NCI-H510A treated with DMSO at 0.1 percent for 48 hours (cell line): ENCODE measurements at regions not wholly inside any gene's neighbourhood (a gene's known extent, or its start where the extent isn't known, plus 50 kb on each side); places are given as distances from the start of the nearest gene placed in this dataset.
"Not testable (repeated sequence)": the region's sequence is repeated elsewhere in the genome, so short reads cannot be mapped to it uniquely, and the experiment has no call there.

ENCODE experiments used
- DNase-seq: peaks from one replicate; lab custom pipeline; 2025; lab: John Stamatoyannopoulos, UW

GRCh38 chr2:16243411-16243996 lies 303.2 kb downstream of the MYCN start:
- no peak for DNase-seq

GRCh38 chr2:16242906-16243305 lies 302.6 kb downstream of the MYCN start:
- no peak for DNase-seq

- no peak for DNase-seq
Observed at GRCh38 chr2:16241166-16242160, 301.1 kb downstream of the MYCN start.

GRCh38 chr2:16240402-16240801 lies 300.1 kb downstream of the MYCN start:
- DNase-seq: no peak

GRCh38 chr2:16239296-16239850 lies 299.0 kb downstream of the MYCN start:
- DNase-seq: no peak

GRCh38 chr2:16238786-16239185 lies 298.4 kb downstream of the MYCN start:
- no peak for DNase-seq

- DNase-seq: no peak
Observed at GRCh38 chr2:16238001-16238761, 297.8 kb downstream of the MYCN start.

GRCh38 chr2:16235747-16236146 lies 295.4 kb downstream of the MYCN start:
- DNase-seq: no peak

GRCh38 chr2:16235291-16235690 lies 294.9 kb downstream of the MYCN start:
- DNase-seq: not testable (repeated sequence)

- DNase-seq: no peak
Observed at GRCh38 chr2:16228951-16229350, 288.6 kb downstream of the MYCN start.

GRCh38 chr2:16228471-16228870 lies 288.1 kb downstream of the MYCN start:
- no peak for DNase-seq

- DNase-seq: no peak
Observed at GRCh38 chr2:16227811-16228462, 287.6 kb downstream of the MYCN start.

- DNase-seq: no peak
Observed at GRCh38 chr2:16226943-16227664, 286.8 kb downstream of the MYCN start.

- DNase-seq: no peak
Observed at GRCh38 chr2:16226381-16226780, 286.0 kb downstream of the MYCN start.

GRCh38 chr2:16225545-16225944 lies 285.2 kb downstream of the MYCN start:
- DNase-seq: no peak

GRCh38 chr2:16225071-16225470 lies 284.7 kb downstream of the MYCN start:
- no peak for DNase-seq

- no peak for DNase-seq
Observed at GRCh38 chr2:16224298-16225045, 284.1 kb downstream of the MYCN start.

GRCh38 chr2:16223841-16224177 lies 283.5 kb downstream of the MYCN start:
- DNase-seq: no peak

- no peak for DNase-seq
Observed at GRCh38 chr2:16223161-16223840, 283.0 kb downstream of the MYCN start.

- no peak for DNase-seq
Observed at GRCh38 chr2:16222326-16222725, 282.0 kb downstream of the MYCN start.
